GM23338 (cell line): ENCODE measurements at regions not wholly inside any gene's neighbourhood (a gene's known extent, or its start where the extent isn't known, plus 50 kb on each side); places are given as distances from the start of the nearest gene placed in this dataset.

ENCODE experiments used
- ATAC-seq: fragments of 200-7000 bp; cut with Tn5 transposase; 3 replicates; pipeline ENCODE4 v1.9.1; 2020
- DNase-seq: peaks from one replicate; pipeline ENCODE4 v3.0.0-alpha.2; 2015; ENCODE audit warnings: low spot score
- H2AFZ ChIP-seq: fragments of 200-600 bp; sonication (generic); 2 replicates; pipeline ENCODE4 v1.8.0; 2016; ENCODE audit warnings: antibody characterized with exemption, mild to moderate bottlenecking, moderate library complexity
- H3F3A ChIP-seq: fragments of 200-600 bp; sonication (generic); replicated peaks from 2 replicates; pipeline ENCODE4 v1.8.0; 2017; ENCODE audit warnings: antibody characterized with exemption, mixed run types, low read depth
- H3K27ac ChIP-seq: fragments of 200-600 bp; sonication (generic); 2 replicates; pipeline ENCODE4 v1.6.1; 2016; ENCODE audit warnings: low read depth
- H3K27me3 ChIP-seq: fragments of 200-600 bp; sonication (generic); 2 replicates; pipeline ENCODE4 v1.8.0; 2016; ENCODE audit warnings: mild to moderate bottlenecking, mixed run types, moderate library complexity; ENCODE audit not compliant: insufficient read depth
- H3K36me3 ChIP-seq: fragments of 200-600 bp; sonication (generic); 2 replicates; pipeline ENCODE4 v1.8.0; 2016; ENCODE audit warnings: mild to moderate bottlenecking; ENCODE audit not compliant: insufficient read depth
- H3K4me1 ChIP-seq: fragments of 200-600 bp; sonication (generic); 2 replicates; pipeline ENCODE4 v1.8.0; 2016; ENCODE audit warnings: mild to moderate bottlenecking, moderate library complexity; ENCODE audit not compliant: insufficient read depth
- H3K4me2 ChIP-seq: fragments of 200-600 bp; sonication (generic); 2 replicates; pipeline ENCODE4 v1.7.1; 2017; ENCODE audit warnings: mixed run types
- H3K4me3 ChIP-seq: fragments of 200-600 bp; sonication (generic); 2 replicates; pipeline ENCODE4 v1.6.1; 2016; ENCODE audit warnings: mixed run types
- H3K79me2 ChIP-seq: fragments of 200-600 bp; sonication (generic); replicated peaks from 2 replicates; pipeline ENCODE4 v1.8.0; 2017; ENCODE audit warnings: mild to moderate bottlenecking; ENCODE audit not compliant: insufficient read depth
- H3K9me2 ChIP-seq: fragments of 200-600 bp; sonication (generic); 2 replicates; pipeline ENCODE4 v1.8.0; 2017; ENCODE audit not compliant: insufficient read depth
- H4K20me1 ChIP-seq: fragments of 200-600 bp; sonication (generic); replicated peaks from 2 replicates; pipeline ENCODE4 v1.8.0; 2017; ENCODE audit warnings: mild to moderate bottlenecking; ENCODE audit not compliant: insufficient read depth
- H3K27ac Mint-ChIP-seq: 2 replicates; pipeline ENCODE4 v1.8.0; 2020; ENCODE audit warnings: inconsistent platforms, mild to moderate bottlenecking, moderate library complexity, mixed read lengths
- H3K27me3 Mint-ChIP-seq: 3 replicates; pipeline ENCODE4 v1.8.0; 2022; ENCODE audit warnings: low read depth, mild to moderate bottlenecking, moderate library complexity, mixed read lengths, inconsistent platforms; ENCODE audit not compliant: insufficient read depth, poor library complexity
- H3K36me3 Mint-ChIP-seq: 3 replicates; pipeline ENCODE4 v1.8.0; 2021; ENCODE audit warnings: low read depth, mild to moderate bottlenecking, inconsistent platforms, moderate library complexity, mixed read lengths
- H3K4me1 Mint-ChIP-seq: 3 replicates; pipeline ENCODE4 v1.8.0; 2020; ENCODE audit warnings: mild to moderate bottlenecking, inconsistent platforms, mixed read lengths
- H3K4me3 Mint-ChIP-seq: 3 replicates; pipeline ENCODE4 v1.8.0; 2021; ENCODE audit warnings: moderate library complexity, mild to moderate bottlenecking, inconsistent platforms, mixed read lengths
- H3K9me3 Mint-ChIP-seq: 3 replicates; pipeline ENCODE4 v1.8.0; 2020; ENCODE audit warnings: moderate library complexity, mild to moderate bottlenecking, inconsistent platforms, mixed read lengths
- CREB1 ChIP-seq: fragments of 250-450 bp; sonication (Bioruptor Pico); IDR thresholded peaks from 2 replicates; pipeline ENCODE4 v1.5.0; 2020; ENCODE audit warnings: low read depth, mild to moderate bottlenecking, moderate library complexity
- JUNB ChIP-seq: IDR thresholded peaks from one replicate; pipeline ENCODE4 v1.6.1; 2016; ENCODE audit warnings: antibody characterized with exemption; ENCODE audit not compliant: unreplicated experiment
- NANOG ChIP-seq: IDR thresholded peaks from 2 replicates; pipeline ENCODE4 v1.6.1; 2016; ENCODE audit warnings: antibody characterized with exemption, borderline replicate concordance
- STAT1 ChIP-seq: IDR thresholded peaks from one replicate; pipeline ENCODE4 v1.6.1; 2016; ENCODE audit warnings: antibody characterized with exemption; ENCODE audit not compliant: unreplicated experiment
- ZNF114 ChIP-seq: fragments of 250-450 bp; sonication (Bioruptor Pico); IDR thresholded peaks from 2 replicates; pipeline ENCODE4 v1.5.0; 2020; ENCODE audit warnings: mild to moderate bottlenecking, moderate library complexity
- ZNF331 ChIP-seq: fragments of 250-450 bp; sonication (Bioruptor Pico); IDR thresholded peaks from 2 replicates; pipeline ENCODE4 v1.5.0; 2020; ENCODE audit warnings: low read depth, mild to moderate bottlenecking, moderate library complexity
- TF ChIP-seq, protein P1 (sequence below): IDR thresholded peaks from 2 replicates; pipeline ENCODE4 v1.6.1; 2016; ENCODE audit warnings: antibody characterized with exemption
- TF ChIP-seq, protein P2 (sequence below): IDR thresholded peaks from one replicate; pipeline ENCODE4 v1.6.1; 2018; ENCODE audit warnings: antibody characterized with exemption; ENCODE audit not compliant: unreplicated experiment

- DNase-seq (no peak), ATAC-seq (no peak)
- no peak overlapping the region for H2AFZ ChIP-seq
- no peak overlapping the region for H3K4me2 ChIP-seq
- H3K4me1 Mint-ChIP-seq: no peaks in the 10 kb centered on the region
- H3K4me3 Mint-ChIP-seq: no peak overlapping the region
- TF ChIP-seq NANOG (no peak), ZNF114 (no peak)
- no peaks in the 10 kb centered on the region for H3K27me3 Mint-ChIP-seq
- H4K20me1 ChIP-seq: no peaks in the 10 kb centered on the region
- H3K36me3 ChIP-seq: peaks cover 13% of the 10 kb centered on the region
- H3K27me3 ChIP-seq: no peaks in the 10 kb centered on the region
- H3K4me3 ChIP-seq: no peak overlapping the region
- H3K79me2 ChIP-seq: no peaks in the 10 kb centered on the region
- H3K27ac Mint-ChIP-seq: no peak overlapping the region
- no peaks in the 10 kb centered on the region for H3K9me2 ChIP-seq
- no peak overlapping the region for H3K27ac ChIP-seq
- H3K36me3 Mint-ChIP-seq: no peaks in the 10 kb centered on the region
- peaks cover 72% of the 10 kb centered on the region for H3K9me3 Mint-ChIP-seq
- no peaks in the 10 kb centered on the region for H3K4me1 ChIP-seq
- H3F3A ChIP-seq: no peaks in the 10 kb centered on the region
Measured at GRCh38 chr3:6155650-6156338, 705.1 kb upstream of the GRM7 start.

DNA sequence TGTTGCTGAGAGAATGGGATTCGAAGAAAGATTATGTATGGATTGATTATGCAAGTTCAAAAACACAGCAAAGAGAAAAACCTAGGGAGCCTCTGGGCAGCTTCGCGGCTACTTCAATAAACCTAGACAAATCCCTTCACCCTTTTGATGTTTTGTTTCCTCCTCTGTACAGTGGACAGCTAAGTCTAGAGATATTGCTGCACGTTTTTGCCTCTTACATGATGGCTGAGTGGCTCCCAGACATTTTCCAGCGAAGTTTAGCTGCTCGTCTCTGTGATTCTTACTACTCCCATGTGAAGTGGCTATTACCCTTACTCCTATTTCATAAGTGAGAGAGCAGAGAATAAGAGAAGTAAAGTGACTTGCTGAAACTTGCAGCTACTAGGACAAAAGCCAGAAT is 695.0 kb upstream of the GRM7 start:
- H3K27ac Mint-ChIP-seq: no peak overlapping the region
- H3K27me3 ChIP-seq: no peaks in the 10 kb centered on the region
- no peaks in the 10 kb centered on the region for H3K27me3 Mint-ChIP-seq
- H3K79me2 ChIP-seq: no peaks in the 10 kb centered on the region
- H2AFZ ChIP-seq: no peak overlapping the region
- no peaks in the 10 kb centered on the region for H3F3A ChIP-seq
- H3K36me3 ChIP-seq: peaks cover 9% of the 10 kb centered on the region
- H3K4me3 Mint-ChIP-seq: no peak overlapping the region
- H4K20me1 ChIP-seq: no peaks in the 10 kb centered on the region
- ATAC-seq: no peak
- peaks cover 75% of the 10 kb centered on the region for H3K9me3 Mint-ChIP-seq
- TF ChIP-seq, protein P1, sequence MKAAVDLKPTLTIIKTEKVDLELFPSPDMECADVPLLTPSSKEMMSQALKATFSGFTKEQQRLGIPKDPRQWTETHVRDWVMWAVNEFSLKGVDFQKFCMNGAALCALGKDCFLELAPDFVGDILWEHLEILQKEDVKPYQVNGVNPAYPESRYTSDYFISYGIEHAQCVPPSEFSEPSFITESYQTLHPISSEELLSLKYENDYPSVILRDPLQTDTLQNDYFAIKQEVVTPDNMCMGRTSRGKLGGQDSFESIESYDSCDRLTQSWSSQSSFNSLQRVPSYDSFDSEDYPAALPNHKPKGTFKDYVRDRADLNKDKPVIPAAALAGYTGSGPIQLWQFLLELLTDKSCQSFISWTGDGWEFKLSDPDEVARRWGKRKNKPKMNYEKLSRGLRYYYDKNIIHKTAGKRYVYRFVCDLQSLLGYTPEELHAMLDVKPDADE: no peak
- TF ChIP-seq ZNF331 (no peak), JUNB (no peak), NANOG (no peak), STAT1 (no peak), CREB1 (CRISPR knock-in tag) (no peak)
- TF ChIP-seq, protein P2, sequence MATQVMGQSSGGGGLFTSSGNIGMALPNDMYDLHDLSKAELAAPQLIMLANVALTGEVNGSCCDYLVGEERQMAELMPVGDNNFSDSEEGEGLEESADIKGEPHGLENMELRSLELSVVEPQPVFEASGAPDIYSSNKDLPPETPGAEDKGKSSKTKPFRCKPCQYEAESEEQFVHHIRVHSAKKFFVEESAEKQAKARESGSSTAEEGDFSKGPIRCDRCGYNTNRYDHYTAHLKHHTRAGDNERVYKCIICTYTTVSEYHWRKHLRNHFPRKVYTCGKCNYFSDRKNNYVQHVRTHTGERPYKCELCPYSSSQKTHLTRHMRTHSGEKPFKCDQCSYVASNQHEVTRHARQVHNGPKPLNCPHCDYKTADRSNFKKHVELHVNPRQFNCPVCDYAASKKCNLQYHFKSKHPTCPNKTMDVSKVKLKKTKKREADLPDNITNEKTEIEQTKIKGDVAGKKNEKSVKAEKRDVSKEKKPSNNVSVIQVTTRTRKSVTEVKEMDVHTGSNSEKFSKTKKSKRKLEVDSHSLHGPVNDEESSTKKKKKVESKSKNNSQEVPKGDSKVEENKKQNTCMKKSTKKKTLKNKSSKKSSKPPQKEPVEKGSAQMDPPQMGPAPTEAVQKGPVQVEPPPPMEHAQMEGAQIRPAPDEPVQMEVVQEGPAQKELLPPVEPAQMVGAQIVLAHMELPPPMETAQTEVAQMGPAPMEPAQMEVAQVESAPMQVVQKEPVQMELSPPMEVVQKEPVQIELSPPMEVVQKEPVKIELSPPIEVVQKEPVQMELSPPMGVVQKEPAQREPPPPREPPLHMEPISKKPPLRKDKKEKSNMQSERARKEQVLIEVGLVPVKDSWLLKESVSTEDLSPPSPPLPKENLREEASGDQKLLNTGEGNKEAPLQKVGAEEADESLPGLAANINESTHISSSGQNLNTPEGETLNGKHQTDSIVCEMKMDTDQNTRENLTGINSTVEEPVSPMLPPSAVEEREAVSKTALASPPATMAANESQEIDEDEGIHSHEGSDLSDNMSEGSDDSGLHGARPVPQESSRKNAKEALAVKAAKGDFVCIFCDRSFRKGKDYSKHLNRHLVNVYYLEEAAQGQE: no peak
- H3K4me1 Mint-ChIP-seq: no peaks in the 10 kb centered on the region
- no peak overlapping the region for H3K27ac ChIP-seq
- H3K4me3 ChIP-seq: no peak overlapping the region
- H3K4me1 ChIP-seq: no peaks in the 10 kb centered on the region
- H3K36me3 Mint-ChIP-seq: no peaks in the 10 kb centered on the region; the same call in 2 of the 3 replicates
- no peaks in the 10 kb centered on the region for H3K9me2 ChIP-seq
- no peak overlapping the region for H3K4me2 ChIP-seq
- DNase-seq: no peak
